GM23338 (cell line): ENCODE measurements at regions not wholly inside any gene's neighbourhood (a gene's known extent, or its start where the extent isn't known, plus 50 kb on each side); places are given as distances from the start of the nearest gene placed in this dataset.

ENCODE experiments used
- CREB1 ChIP-seq: fragments of 250-450 bp; sonication (Bioruptor Pico); IDR thresholded peaks from 2 replicates; pipeline ENCODE4 v1.5.0; 2020; ENCODE audit warnings: low read depth, mild to moderate bottlenecking, moderate library complexity
- CTCF ChIP-seq, 2 experiments: fragments of 200-600 bp in 1 of 2; sonication (generic) in 1 of 2; conservative IDR thresholded peaks; 2 replicates each; pipeline versions ENCODE4 v1.5.1 to v1.6.1; 2016 to 2017; ENCODE audit warnings: antibody characterized with exemption in 2 of 2, low read depth in 2 of 2, mild to moderate bottlenecking in 2 of 2, moderate library complexity in 1 of 2
- ETS1 ChIP-seq: IDR thresholded peaks from 2 replicates; pipeline ENCODE4 v1.6.1; 2016; ENCODE audit warnings: antibody characterized with exemption
- EZH2 ChIP-seq: fragments of 200-600 bp; sonication (generic); IDR thresholded peaks from one replicate; pipeline ENCODE4 v1.8.0; 2017; ENCODE audit warnings: antibody characterized with exemption, mild to moderate bottlenecking, low read depth; ENCODE audit not compliant: unreplicated experiment
- EZH2phosphoT487 ChIP-seq: fragments of 200-600 bp; sonication (generic); IDR thresholded peaks from one replicate; pipeline ENCODE4 v1.8.1; 2018; ENCODE audit warnings: antibody characterized with exemption; ENCODE audit not compliant: unreplicated experiment
- JUNB ChIP-seq: IDR thresholded peaks from one replicate; pipeline ENCODE4 v1.6.1; 2016; ENCODE audit warnings: antibody characterized with exemption; ENCODE audit not compliant: unreplicated experiment
- NANOG ChIP-seq: IDR thresholded peaks from 2 replicates; pipeline ENCODE4 v1.6.1; 2016; ENCODE audit warnings: antibody characterized with exemption, borderline replicate concordance
- POLR2AphosphoS5 ChIP-seq: IDR thresholded peaks from 2 replicates; pipeline ENCODE4 v1.6.1; 2016; ENCODE audit warnings: antibody characterized with exemption, low read depth
- REST ChIP-seq: IDR thresholded peaks from one replicate; pipeline ENCODE4 v1.6.1; 2018; ENCODE audit warnings: antibody characterized with exemption; ENCODE audit not compliant: unreplicated experiment
- STAT1 ChIP-seq: IDR thresholded peaks from one replicate; pipeline ENCODE4 v1.6.1; 2016; ENCODE audit warnings: antibody characterized with exemption; ENCODE audit not compliant: unreplicated experiment
- ZNF114 ChIP-seq: fragments of 250-450 bp; sonication (Bioruptor Pico); IDR thresholded peaks from 2 replicates; pipeline ENCODE4 v1.5.0; 2020; ENCODE audit warnings: mild to moderate bottlenecking, moderate library complexity
- ZNF331 ChIP-seq: fragments of 250-450 bp; sonication (Bioruptor Pico); IDR thresholded peaks from 2 replicates; pipeline ENCODE4 v1.5.0; 2020; ENCODE audit warnings: low read depth, mild to moderate bottlenecking, moderate library complexity
- ZNF462 ChIP-seq: fragments of 250-450 bp; sonication (Bioruptor Pico); IDR thresholded peaks from 2 replicates; pipeline ENCODE4 v1.5.0; 2020; ENCODE audit warnings: mild to moderate bottlenecking, moderate library complexity

- TF ChIP-seq CTCF (conservative IDR thresholded peaks at IDR 0.05; ENCODE audit: low read depth in 2 of 2): no peak
- no peak for TF ChIP-seq NANOG
- no peak for TF ChIP-seq REST
- TF ChIP-seq POLR2AphosphoS5: no peak
- no peak for TF ChIP-seq EZH2
- TF ChIP-seq ETS1: no peak
- no peak for TF ChIP-seq JUNB
- TF ChIP-seq EZH2phosphoT487: no peak
- TF ChIP-seq CREB1 (CRISPR knock-in tag): no peak
- no peak for TF ChIP-seq ZNF331 (CRISPR knock-in tag)
- no peak for TF ChIP-seq ZNF114 (CRISPR knock-in tag)
- TF ChIP-seq STAT1: no peak
- TF ChIP-seq ZNF462 (CRISPR knock-in tag): no peak
These were observed 138.4 kb upstream of the LMCD1 start for GRCh38 chr3:8363200-8363599.
